Stimulated activated CD4-positive, alpha-beta T cell treated with anti-CD3 and anti-CD28 coated beads, Interleukin-1b, Interleukin-23, amount 100 ng/mL, for 48 hours (primary cell): ENCODE measurements at regions not wholly inside any gene's neighbourhood (a gene's known extent, or its start where the extent isn't known, plus 50 kb on each side); places are given as distances from the start of the nearest gene placed in this dataset.
"Not testable (repeated sequence)": the region's sequence is repeated elsewhere in the genome, so short reads cannot be mapped to it uniquely, and the experiment has no call there.

Experiments
- DNase-seq: peaks from one replicate; pipeline ENCODE4 v3.0.0-alpha.2; 2020

- no peak for DNase-seq
Measured at GRCh38 chr18:75981102-75981501, 513.9 kb downstream of the ZNF516 start.

DNA sequence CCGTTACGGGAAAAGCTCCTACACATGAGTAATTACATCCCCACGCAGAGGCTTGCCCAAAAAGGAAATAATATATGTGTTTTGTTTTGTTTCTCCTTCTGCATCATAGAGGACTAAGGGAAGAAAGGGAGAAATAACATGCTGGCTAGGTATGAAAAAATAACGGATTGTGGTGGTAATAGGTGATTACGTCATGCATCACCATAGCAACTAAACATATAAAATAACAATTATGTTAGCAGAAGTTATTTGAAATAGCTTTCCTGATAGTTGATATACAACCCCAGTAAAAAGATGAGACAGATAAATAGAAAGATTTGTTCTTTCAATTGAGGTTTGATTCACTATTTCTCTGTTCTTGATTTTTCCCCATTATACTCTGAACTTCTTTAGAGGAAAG is 518.0 kb downstream of the ZNF516 start:
- no peak for DNase-seq

- DNase-seq: no peak
Measured at GRCh38 chr18:75970212-75970611, 524.8 kb downstream of the ZNF516 start.

DNA sequence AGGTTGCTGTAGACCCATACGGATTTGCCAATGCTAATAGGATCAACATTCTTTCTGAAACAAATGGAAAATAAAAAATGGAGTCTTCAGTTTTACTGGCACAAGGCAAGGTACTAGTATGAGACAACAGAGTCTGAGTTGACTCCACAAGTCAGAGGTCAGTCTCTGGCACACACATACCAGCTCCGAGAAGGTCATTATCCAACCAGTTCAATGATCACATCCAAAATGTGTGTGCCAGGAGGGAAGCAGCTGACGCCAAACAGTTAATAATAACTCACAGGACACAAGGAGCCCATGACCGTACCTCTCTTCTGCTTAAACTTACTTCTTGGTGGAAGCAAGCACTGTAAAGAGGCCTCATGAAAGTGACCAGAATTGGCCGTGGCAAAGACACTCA is 528.6 kb downstream of the ZNF516 start:
- DNase-seq: no peak

- DNase-seq: no peak
Measured at GRCh38 chr18:75962036-75962572, 532.9 kb downstream of the ZNF516 start.

DNA sequence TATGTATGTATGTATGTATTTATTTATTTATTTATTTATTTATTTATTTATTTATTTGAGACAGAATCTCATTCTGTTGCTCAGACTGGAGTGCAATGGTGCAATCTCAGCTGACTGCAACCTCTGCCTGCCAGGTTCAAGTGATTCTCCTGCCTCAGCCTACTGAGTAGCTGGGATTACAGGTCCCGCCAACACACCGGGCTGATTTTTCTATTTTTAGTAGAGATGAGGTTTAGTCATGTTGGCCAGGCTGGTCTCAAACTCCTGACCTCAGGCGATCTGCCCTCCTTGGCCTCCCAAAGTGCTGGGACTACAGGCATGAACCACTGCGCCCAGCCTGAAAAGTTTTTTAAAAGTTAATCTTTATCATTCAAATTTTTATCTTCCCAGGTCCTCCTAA is 532.9 kb upstream of the SMIM21 start:
- not testable (repeated sequence) for DNase-seq

GRCh38 chr18:75959150-75959549 is 531.6 kb upstream of the SMIM21 start:
- no peak for DNase-seq

GRCh38 chr18:75958683-75959082 is 531.2 kb upstream of the SMIM21 start:
- no peak for DNase-seq

DNA sequence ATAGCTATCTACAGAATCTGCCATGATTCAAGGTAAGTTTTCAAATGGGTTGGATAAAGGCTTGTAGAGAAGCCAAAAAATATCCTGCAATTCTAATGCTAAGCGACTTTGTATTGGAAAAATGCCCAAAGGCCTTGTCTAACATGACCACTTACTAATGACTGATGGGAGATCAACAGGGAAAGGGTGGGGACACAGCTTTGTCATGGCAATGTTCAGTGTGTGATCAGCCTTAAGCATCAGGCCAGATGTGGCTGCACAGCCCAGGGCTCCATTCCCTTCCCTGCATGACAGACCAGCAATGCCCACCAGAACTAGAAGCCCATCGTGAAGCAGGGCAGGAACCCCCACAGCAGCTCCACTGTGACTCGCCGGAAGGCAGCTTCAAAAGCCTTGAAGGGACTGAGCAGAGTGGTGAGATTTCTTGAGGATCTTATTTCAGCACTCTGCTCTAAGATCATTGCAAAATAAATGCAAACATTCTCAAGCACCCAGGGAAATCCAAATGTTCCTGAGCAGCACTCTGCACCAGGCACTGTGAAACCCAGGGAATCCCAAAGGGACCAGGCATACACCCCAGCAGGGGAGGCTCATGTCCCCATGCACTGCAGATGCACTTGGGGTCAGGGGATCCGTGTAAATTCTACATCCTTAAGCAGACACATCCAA is 517.9 kb upstream of the SMIM21 start:
- DNase-seq: no peak

DNA sequence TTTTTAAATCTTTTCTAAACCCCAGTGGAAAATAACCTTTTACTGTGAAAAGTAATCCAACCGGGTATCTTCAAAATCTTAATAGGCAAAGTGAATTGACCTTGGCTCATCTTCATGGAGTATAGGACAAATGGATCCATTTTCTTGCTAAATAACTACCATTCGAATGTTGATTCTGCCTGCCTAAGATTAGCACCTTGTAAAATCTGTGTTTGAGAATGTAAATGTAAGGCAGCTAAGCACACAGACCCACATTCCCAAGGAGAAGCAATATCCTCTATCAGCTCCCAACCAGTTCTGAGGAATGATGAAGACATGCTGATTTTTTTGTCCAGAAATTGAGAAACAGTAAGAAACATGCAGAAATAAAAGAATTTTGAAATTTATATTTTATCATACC is 509.8 kb upstream of the SMIM21 start:
- DNase-seq: no peak

DNA sequence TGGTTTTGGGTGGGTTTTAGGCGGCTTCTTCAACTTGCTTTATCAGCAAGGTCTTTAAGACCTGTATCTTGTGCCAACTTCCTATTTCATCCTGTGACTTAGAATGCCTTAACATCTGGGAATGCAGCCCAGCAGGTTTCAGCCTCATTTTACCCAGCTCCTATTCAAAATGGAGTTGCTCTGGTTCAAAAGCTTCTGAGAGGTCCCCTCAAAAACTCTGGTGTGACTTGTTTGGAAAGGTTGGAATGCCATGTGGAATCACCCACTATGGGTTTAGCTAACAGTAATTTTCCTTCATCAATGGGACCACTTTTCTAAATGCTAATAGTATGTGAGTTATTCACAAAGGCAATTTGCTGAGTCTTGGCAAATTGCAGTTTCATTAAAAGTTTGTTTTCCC is 509.4 kb upstream of the SMIM21 start:
- DNase-seq: no peak

DNA sequence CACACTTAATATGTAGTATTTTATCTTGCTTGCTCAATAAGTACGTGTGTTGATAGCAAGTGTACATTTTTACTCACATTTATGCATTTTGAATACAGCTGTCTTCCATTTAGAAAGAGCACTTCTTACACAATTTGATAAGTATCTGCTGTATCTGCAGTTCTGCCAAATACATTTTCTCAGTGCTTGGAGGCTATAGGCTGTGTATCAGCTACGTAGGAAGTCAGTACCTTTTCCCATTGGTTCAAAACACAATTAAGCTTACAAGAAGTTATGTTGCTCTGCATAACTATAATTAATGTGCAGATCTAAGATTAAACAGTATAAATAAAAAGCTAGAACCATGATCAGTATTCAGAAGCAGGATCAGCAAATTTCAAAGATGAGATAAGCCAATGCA is 503.6 kb upstream of the SMIM21 start:
- no peak for DNase-seq

DNA sequence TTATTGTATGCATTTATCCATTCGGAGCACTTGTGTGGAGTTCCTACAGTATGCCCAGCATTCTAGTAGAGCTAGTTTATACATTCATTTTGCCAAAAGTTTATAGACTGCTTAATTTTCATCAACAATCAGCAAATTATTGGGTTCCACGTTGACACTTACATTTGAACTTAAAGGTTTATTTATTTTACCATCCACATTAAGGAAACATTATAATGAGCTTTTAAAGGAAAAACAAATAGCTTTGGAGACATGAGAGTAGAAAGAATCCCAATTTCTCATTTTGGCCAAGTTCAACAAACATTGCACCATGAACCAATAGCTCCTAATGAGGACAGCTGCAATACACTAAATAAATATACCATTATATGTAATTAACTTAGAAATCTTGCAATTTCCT is 501.2 kb upstream of the SMIM21 start:
- DNase-seq: no peak

GRCh38 chr18:75927791-75928190 is 500.3 kb upstream of the SMIM21 start:
- DNase-seq: no peak

DNA sequence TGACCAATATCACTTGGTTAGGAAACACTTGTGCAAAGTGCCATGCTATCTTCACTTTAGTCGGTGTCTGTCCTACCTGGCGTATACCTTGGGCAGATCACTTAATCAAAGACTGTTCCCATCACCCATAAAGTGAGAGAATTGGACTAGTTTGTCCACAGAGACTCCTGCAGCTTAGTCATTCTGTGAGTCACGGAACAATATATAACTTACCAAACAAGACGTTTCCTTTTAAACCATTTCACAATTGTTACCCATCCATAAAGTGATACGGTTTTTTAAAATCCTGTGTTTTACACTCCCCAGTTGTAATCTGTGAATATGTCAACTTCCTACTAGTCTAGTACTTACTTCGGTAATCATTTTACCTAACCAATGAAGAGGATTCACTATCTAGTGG is 499.3 kb upstream of the SMIM21 start:
- no peak for DNase-seq

- DNase-seq: no peak
Measured at GRCh38 chr18:75923169-75923568, 495.7 kb upstream of the SMIM21 start.

DNA sequence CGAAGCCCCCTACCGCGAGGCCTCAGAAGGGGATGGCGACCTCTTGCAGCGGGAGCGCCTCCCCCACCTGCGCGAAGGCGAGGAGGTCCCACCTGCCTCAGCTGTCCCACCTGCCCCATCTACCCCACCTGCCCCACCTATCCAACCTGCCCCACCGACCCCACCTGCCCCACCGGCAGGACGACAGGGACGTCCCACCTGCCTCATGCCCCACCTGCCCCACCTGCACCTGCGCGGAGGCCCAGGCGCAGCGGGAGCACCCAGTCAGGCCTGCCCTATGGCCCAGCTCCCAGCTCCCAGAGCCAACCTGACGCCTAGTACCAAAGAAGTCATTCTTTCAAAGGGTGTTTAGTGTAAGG is 489.1 kb upstream of the SMIM21 start:
- no peak for DNase-seq

DNA sequence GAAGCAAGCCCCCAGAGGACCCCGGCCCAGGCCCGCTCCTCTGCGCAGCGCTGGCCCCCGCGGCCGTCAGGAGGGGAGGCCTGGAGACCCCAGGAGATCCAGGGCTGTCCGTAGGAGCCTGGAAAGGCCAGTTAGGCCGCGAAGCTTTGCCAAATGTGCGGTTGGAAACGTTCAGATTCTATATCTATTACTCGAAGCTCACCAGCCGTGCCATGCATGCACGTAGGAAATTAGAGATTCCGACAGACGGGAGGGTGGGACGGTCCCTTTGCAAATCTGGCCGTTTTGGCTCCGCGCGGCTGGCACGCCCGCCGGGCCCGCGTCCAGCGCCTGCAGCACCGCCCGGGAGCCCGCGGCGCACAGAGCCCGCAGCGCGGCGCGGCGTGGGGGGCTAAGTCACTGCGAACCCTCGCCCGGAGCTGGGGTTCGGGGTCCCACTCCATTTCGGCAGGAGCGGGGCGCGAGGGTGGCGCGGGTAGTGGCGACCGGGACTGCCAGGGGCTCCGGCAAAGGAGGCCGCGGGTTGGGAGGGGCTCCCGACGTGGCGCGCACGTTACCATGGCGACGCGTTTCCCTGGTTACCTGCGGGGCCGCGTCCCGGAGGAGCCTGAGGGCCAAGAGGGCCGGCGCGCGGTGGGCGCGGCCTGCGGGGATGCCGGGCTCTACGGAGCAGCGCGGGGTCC is 488.6 kb upstream of the SMIM21 start:
- DNase-seq: no peak

DNA sequence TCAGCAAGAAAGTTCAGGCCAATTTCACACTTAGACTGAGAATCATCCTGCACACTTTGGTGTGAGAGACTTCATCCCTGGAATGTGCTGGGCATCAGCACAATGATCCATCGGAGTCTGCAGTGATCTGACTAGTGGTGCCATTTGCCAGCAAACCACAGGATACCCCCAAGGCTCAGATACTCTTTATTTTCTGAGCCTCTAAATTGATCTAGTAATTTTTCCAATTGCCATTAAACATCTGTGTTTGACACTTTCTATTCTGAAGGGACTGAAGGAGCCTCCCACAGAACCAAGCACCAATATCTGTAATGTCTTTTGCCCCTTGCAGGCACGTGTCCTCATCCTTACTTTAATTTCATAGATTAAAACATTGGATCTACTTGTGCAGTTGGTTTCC is 485.3 kb upstream of the SMIM21 start:
- DNase-seq: no peak

- no peak for DNase-seq
Measured at GRCh38 chr18:75904416-75904815, 476.9 kb upstream of the SMIM21 start.

DNA sequence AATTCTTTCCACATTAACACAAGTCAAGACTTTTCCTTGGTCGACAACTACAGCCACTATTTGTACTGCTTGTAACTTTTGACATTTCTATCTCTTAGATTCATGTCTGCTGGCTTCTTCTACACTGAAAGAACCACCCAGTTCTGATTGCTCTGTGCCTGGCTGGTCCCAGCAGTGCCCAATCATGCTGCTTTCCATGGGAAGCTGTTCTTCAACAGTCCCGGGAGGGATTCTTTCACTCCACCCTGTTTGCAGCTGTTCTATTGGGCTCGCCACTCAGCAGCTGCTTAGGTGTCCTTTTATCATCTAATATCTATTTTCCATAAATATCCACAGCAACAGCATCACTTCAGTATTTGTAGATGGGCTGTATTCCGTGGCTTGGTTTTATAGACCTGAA is 471.1 kb upstream of the SMIM21 start:
- no peak for DNase-seq

DNA sequence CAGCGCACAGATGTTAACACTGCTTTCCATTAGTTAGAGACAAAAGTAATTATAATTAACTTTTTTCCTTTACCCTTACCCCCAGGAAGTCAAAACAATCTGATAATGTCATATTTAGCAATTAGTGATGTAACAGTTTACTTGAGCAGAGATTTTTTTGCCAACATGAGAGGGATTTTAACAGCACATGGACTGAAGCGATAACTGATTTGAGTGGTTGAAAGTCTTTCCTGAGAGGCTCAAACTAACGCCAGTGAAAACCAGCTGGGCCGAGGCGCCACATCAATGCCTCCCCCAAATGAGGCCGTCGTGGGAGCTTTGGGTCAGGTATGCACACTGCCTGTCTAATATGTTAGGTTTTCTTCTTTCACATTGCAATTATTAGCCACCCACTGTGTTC is 469.9 kb upstream of the SMIM21 start:
- no peak for DNase-seq

- no peak for DNase-seq
Measured at GRCh38 chr18:75896865-75897264, 469.4 kb upstream of the SMIM21 start.

DNA sequence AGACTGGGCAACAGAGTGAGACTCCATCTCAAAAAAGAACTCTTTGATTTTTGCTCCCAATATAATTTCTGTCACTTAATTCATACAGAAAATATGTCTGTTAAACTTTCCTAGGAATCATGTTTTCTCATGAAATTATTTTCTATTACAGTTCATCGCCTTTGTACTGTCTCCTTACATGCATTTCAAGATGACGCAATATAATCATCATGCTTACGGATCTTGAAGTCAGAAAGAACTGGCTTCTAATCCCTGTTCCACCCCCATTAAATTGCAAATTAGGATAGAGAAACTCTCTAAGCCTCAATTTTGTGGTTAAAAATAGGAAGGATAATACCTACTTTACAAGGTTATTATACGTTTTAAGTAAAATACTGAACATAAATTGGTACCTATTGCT is 467.6 kb upstream of the SMIM21 start:
- no peak for DNase-seq

- DNase-seq: no peak
Measured at GRCh38 chr18:75884728-75885127, 457.2 kb upstream of the SMIM21 start.
